HFF-Myc (cell line): ENCODE measurements at regions not wholly inside any gene's neighbourhood (a gene's known extent, or its start where the extent isn't known, plus 50 kb on each side); places are given as distances from the start of the nearest gene placed in this dataset.

ENCODE experiments used
- DNase-seq: peaks from one replicate; pipeline ENCODE4 v3.0.0-alpha.2; 2011; ENCODE audit warnings: low read depth; ENCODE audit errors: extremely low read depth
- H3K4me3 ChIP-seq: replicated peaks from 2 replicates; pipeline ENCODE4 v1.5.1; 2011; ENCODE audit warnings: low read depth, mild to moderate bottlenecking, control low read depth, low read length
- TF ChIP-seq, protein P1 (sequence below): IDR thresholded peaks from 2 replicates; pipeline ENCODE4 v1.5.1; 2012; ENCODE audit warnings: mild to moderate bottlenecking, low read depth, low read length, control low read depth; ENCODE audit errors: missing control alignments

GRCh38 chr1:5570931-5571330, 421.3 kb downstream of the NPHP4 start:
- DNase-seq = no peak
- TF ChIP-seq, protein P1, sequence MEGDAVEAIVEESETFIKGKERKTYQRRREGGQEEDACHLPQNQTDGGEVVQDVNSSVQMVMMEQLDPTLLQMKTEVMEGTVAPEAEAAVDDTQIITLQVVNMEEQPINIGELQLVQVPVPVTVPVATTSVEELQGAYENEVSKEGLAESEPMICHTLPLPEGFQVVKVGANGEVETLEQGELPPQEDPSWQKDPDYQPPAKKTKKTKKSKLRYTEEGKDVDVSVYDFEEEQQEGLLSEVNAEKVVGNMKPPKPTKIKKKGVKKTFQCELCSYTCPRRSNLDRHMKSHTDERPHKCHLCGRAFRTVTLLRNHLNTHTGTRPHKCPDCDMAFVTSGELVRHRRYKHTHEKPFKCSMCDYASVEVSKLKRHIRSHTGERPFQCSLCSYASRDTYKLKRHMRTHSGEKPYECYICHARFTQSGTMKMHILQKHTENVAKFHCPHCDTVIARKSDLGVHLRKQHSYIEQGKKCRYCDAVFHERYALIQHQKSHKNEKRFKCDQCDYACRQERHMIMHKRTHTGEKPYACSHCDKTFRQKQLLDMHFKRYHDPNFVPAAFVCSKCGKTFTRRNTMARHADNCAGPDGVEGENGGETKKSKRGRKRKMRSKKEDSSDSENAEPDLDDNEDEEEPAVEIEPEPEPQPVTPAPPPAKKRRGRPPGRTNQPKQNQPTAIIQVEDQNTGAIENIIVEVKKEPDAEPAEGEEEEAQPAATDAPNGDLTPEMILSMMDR = no peak
- H3K4me3 ChIP-seq = no peak overlapping the region

DNA sequence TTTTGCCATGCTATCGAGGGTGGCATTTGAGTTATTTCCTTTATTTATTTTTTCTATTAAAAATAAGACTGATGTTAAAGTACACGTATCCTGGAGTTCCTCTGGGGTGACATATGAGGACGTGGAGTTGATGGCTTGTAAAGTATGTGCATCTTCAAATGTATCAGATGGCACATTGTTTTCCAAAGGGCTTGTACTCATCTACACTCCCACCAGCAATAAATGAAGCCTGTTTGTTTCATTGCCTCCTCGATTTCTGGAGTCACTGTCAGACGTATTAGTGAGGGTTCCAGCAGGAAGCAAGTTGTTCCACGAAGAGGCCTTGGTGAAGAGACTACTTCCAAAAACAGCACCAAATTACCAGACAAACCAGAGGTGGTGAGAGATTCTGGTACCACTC, 423.9 kb downstream of the NPHP4 start:
- no peak overlapping the region for H3K4me3 ChIP-seq
- no peak for DNase-seq
- TF ChIP-seq, protein P1 = no peak

DNA sequence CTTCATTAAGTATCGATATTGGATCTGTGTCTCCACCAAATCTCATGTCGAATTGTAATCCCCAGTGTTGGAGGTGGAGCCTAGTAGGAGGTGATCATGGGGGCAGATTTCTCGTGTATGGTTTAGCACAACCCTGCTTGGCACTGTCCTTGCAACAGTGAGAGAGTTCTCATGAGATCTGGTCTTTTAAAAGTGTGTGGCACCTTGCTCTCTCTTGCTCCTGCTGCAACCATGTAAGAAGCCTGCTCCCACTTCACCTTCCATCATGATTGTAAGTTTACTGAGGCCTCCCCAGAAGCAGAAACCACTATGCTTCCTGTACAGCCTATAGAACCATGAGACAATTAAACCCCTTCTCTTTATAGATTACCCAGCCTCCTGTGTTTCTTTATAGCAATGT, 424.4 kb downstream of the NPHP4 start:
- no peak overlapping the region for H3K4me3 ChIP-seq
- TF ChIP-seq, protein P1 = no peak
- DNase-seq = no peak

- TF ChIP-seq, protein P1 = no peak
- no peak for DNase-seq
- H3K4me3 ChIP-seq = no peak overlapping the region
These were observed 425.3 kb downstream of the NPHP4 start for GRCh38 chr1:5566924-5567323.

DNA sequence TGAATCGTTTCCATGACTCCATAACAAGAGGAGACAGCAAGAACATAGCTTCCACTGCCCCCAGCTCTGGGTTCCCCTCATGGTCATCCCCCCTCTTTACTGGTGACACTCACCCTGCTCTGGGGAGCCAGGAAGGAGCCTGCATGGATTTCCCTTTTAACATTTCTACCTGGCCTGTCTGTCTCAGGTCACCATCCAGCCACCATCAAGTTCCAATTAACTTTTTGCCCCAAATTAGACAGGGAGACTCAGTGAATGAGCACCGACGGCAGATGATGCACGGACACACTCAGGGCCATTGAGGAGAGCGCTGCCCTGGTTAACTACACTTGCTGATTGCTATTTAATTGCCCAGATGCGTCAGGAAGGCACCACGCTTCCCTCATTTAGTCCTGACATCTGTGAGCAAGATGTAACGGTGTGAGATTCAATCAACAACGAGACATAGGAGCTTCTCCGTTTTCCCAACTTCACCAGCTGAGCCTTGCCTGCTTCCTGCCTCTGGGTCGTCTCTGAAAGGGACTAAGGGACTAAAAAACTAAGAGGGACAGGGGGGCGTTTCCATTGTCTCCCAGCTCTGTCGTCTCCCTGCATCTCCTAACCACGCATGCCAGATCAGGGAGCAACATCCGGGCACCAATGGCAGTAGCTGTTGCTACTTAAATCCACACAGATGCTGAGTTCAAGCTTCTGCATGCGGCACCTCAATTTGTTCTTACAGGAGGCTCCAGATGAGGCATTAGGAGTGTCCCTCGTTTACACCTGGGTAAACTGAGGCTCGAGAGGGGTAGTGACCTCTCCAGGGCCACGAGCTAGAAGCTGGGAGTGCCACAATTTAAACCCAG, 426.7 kb downstream of the NPHP4 start:
- no peak for DNase-seq
- no peak overlapping the region for H3K4me3 ChIP-seq
- TF ChIP-seq, protein P1 = no peak

- DNase-seq = no peak
- TF ChIP-seq, protein P1 = no peak
- no peak overlapping the region for H3K4me3 ChIP-seq
These were observed 427.5 kb downstream of the NPHP4 start for GRCh38 chr1:5564578-5565257.
